ENCODE measurements at regions not wholly inside any gene's neighbourhood (a gene's known extent, or its start where the extent isn't known, plus 50 kb on each side); places are given as distances from the start of the nearest gene placed in this dataset.
A peak's percentile ranks its signal among the peaks of the same experiment; 100 is the strongest.
"Not testable (repeated sequence)": the region's sequence is repeated elsewhere in the genome, so short reads cannot be mapped to it uniquely, and the experiment has no call there.

- TF ChIP-seq CTCF (IDR thresholded peaks at IDR 0.05; ENCODE audit: low read depth, low read length, missing control alignments) = no peak
- no peak for DNase-seq (ENCODE audit: low read depth)
- H3K4me3 ChIP-seq (ENCODE audit: low read depth, low read length) = no peak overlapping the region
- in situ Hi-C loops (cut with HindIII; ENCODE audit: low sequenced_read_pairs) = no loop called here
These were observed 605.2 kb upstream of the EPHA5 start for GRCh38 chr4:66275411-66276038.

- no peak for DNase-seq (ENCODE audit: low read depth)
- in situ Hi-C loops (cut with HindIII; ENCODE audit: low sequenced_read_pairs) = no loop called here
- TF ChIP-seq CTCF (IDR thresholded peaks at IDR 0.05; ENCODE audit: low read depth, low read length, missing control alignments) = no peak
- H3K4me3 ChIP-seq (ENCODE audit: low read depth, low read length) = no peak overlapping the region
These were observed 602.8 kb upstream of the EPHA5 start for GRCh38 chr4:66273110-66273509.

- in situ Hi-C loops (cut with HindIII; ENCODE audit: low sequenced_read_pairs); H3K4me3 ChIP-seq (ENCODE audit: low read depth, low read length); DNase-seq (ENCODE audit: low read depth): not testable (repeated sequence)
These were observed 600.1 kb upstream of the EPHA5 start for GRCh38 chr4:66270356-66270755.

GRCh38 chr4:66266554-66266953 is 596.3 kb upstream of the EPHA5 start:
- H3K4me3 ChIP-seq (ENCODE audit: low read depth, low read length); in situ Hi-C loops (cut with HindIII; ENCODE audit: low sequenced_read_pairs); DNase-seq (ENCODE audit: low read depth): not testable (repeated sequence)

GRCh38 chr4:66266035-66266434 is 595.7 kb upstream of the EPHA5 start:
- H3K4me3 ChIP-seq (ENCODE audit: low read depth, low read length) = no peak overlapping the region
- no peak for DNase-seq (ENCODE audit: low read depth)
- TF ChIP-seq CTCF (IDR thresholded peaks at IDR 0.05; ENCODE audit: low read depth, low read length, missing control alignments) = no peak
- in situ Hi-C loops (cut with HindIII; ENCODE audit: low sequenced_read_pairs) = no loop called here

GRCh38 chr4:66252291-66252690 is 582.0 kb upstream of the EPHA5 start:
- TF ChIP-seq CTCF (IDR thresholded peaks at IDR 0.05; ENCODE audit: low read depth, low read length, missing control alignments) = peak; percentile 34
- DNase-seq (ENCODE audit: low read depth) = no peak
- in situ Hi-C loops (cut with HindIII; ENCODE audit: low sequenced_read_pairs) = no loop called here
- no peak overlapping the region for H3K4me3 ChIP-seq (ENCODE audit: low read depth, low read length)

- in situ Hi-C loops (cut with HindIII; ENCODE audit: low sequenced_read_pairs) = no loop called here
- TF ChIP-seq CTCF (IDR thresholded peaks at IDR 0.05; ENCODE audit: low read depth, low read length, missing control alignments) = no peak
- no peak overlapping the region for H3K4me3 ChIP-seq (ENCODE audit: low read depth, low read length)
- DNase-seq (ENCODE audit: low read depth) = no peak
These were observed 576.4 kb upstream of the EPHA5 start for GRCh38 chr4:66246643-66247042.

- in situ Hi-C loops (cut with HindIII; ENCODE audit: low sequenced_read_pairs) = no loop called here
- no peak for DNase-seq (ENCODE audit: low read depth)
- TF ChIP-seq CTCF (IDR thresholded peaks at IDR 0.05; ENCODE audit: low read depth, low read length, missing control alignments) = no peak
- H3K4me3 ChIP-seq (ENCODE audit: low read depth, low read length) = no peak overlapping the region
These were observed 565.6 kb upstream of the EPHA5 start for GRCh38 chr4:66235876-66236275.

All from astrocyte of the cerebellum (primary cell).